ENCODE measurements at regions not wholly inside any gene's neighbourhood (a gene's known extent, or its start where the extent isn't known, plus 50 kb on each side); places are given as distances from the start of the nearest gene placed in this dataset.

DNA sequence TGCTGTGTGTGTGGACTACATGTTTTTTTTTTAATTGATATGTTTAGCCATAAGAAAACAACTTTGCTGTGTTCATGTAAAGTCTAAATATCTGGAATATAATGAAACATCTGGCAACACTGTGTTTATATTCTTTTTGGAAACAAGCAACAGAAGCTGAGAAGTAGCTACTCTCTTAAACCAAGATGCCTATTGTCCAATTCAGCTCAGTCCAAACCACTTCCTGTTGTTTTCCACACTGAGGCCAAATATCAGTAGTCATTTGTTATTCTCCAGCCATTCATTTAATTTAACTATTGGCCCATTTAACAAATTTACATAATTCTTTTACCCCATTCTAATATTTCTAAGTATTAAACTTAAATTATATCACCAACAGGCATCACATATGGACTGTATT lies 903.0 kb upstream of the SLIT2 start:
- H3K4me3 ChIP-seq (ENCODE audit: low read depth in 2 of 2, low read length in 1 of 2): no peak overlapping the region
- H3K4me2 ChIP-seq: no peak overlapping the region
- no peaks in the 10 kb centered on the region for H4K20me1 ChIP-seq (ENCODE audit: insufficient read depth)
- H3K36me3 ChIP-seq (replicated peaks in 1 of 2; ENCODE audit: control insufficient read depth in 1 of 2, insufficient read depth in 2 of 2, low read length in 1 of 2): no peaks in the 10 kb centered on the region
- no peak overlapping the region for H3K9ac ChIP-seq
- TF ChIP-seq GATA2 (CRISPR knock-in tag; IDR thresholded peaks at IDR 0.05) (no peak), FOXM1 (IDR thresholded peaks at IDR 0.05; ENCODE audit: low read depth) (no peak), SIN3A (IDR thresholded peaks at IDR 0.05; ENCODE audit: borderline replicate concordance, low read depth, low read length) (no peak), MEF2A (IDR thresholded peaks at IDR 0.05; ENCODE audit: borderline replicate concordance, low read depth) (no peak), RCOR1 (IDR thresholded peaks at IDR 0.05; ENCODE audit: low read length) (no peak), RAD21 (IDR thresholded peaks at IDR 0.05; ENCODE audit: low read length) (no peak), TEAD4 (IDR thresholded peaks at IDR 0.05; ENCODE audit: borderline replicate concordance, insufficient read depth) (no peak), POLR2AphosphoS5 (IDR thresholded peaks at IDR 0.05; ENCODE audit: low read depth, low read length) (no peak), RXRA (IDR thresholded peaks at IDR 0.05; ENCODE audit: borderline replicate concordance, low read depth) (no peak), FOXJ3 (CRISPR knock-in tag; IDR thresholded peaks at IDR 0.05) (no peak), EP300 (IDR thresholded peaks at IDR 0.05; ENCODE audit: borderline replicate concordance in 1 of 2, low read depth in 1 of 2, low read length in 1 of 2) (no peak), CHD2 (IDR thresholded peaks at IDR 0.05; ENCODE audit: low read length, partially characterized antibody) (no peak), GABPA (IDR thresholded peaks at IDR 0.05; ENCODE audit: low read depth) (no peak), FOSL2 (IDR thresholded peaks at IDR 0.05; ENCODE audit: borderline replicate concordance, low read depth) (no peak)
- TF ChIP-seq, protein P1, sequence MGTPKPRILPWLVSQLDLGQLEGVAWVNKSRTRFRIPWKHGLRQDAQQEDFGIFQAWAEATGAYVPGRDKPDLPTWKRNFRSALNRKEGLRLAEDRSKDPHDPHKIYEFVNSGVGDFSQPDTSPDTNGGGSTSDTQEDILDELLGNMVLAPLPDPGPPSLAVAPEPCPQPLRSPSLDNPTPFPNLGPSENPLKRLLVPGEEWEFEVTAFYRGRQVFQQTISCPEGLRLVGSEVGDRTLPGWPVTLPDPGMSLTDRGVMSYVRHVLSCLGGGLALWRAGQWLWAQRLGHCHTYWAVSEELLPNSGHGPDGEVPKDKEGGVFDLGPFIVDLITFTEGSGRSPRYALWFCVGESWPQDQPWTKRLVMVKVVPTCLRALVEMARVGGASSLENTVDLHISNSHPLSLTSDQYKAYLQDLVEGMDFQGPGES (IDR thresholded peaks at IDR 0.05; ENCODE audit: low read depth, low read length): no peak
- TF ChIP-seq, protein P2, sequence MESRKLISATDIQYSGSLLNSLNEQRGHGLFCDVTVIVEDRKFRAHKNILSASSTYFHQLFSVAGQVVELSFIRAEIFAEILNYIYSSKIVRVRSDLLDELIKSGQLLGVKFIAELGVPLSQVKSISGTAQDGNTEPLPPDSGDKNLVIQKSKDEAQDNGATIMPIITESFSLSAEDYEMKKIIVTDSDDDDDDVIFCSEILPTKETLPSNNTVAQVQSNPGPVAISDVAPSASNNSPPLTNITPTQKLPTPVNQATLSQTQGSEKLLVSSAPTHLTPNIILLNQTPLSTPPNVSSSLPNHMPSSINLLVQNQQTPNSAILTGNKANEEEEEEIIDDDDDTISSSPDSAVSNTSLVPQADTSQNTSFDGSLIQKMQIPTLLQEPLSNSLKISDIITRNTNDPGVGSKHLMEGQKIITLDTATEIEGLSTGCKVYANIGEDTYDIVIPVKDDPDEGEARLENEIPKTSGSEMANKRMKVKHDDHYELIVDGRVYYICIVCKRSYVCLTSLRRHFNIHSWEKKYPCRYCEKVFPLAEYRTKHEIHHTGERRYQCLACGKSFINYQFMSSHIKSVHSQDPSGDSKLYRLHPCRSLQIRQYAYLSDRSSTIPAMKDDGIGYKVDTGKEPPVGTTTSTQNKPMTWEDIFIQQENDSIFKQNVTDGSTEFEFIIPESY (IDR thresholded peaks at IDR 0.05; ENCODE audit: borderline replicate concordance, low read depth): no peak
- TF ChIP-seq, protein P3, sequence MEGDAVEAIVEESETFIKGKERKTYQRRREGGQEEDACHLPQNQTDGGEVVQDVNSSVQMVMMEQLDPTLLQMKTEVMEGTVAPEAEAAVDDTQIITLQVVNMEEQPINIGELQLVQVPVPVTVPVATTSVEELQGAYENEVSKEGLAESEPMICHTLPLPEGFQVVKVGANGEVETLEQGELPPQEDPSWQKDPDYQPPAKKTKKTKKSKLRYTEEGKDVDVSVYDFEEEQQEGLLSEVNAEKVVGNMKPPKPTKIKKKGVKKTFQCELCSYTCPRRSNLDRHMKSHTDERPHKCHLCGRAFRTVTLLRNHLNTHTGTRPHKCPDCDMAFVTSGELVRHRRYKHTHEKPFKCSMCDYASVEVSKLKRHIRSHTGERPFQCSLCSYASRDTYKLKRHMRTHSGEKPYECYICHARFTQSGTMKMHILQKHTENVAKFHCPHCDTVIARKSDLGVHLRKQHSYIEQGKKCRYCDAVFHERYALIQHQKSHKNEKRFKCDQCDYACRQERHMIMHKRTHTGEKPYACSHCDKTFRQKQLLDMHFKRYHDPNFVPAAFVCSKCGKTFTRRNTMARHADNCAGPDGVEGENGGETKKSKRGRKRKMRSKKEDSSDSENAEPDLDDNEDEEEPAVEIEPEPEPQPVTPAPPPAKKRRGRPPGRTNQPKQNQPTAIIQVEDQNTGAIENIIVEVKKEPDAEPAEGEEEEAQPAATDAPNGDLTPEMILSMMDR (IDR thresholded peaks at IDR 0.05): no peak
- TF ChIP-seq, protein P4, sequence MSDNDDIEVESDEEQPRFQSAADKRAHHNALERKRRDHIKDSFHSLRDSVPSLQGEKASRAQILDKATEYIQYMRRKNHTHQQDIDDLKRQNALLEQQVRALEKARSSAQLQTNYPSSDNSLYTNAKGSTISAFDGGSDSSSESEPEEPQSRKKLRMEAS (IDR thresholded peaks at IDR 0.05; ENCODE audit: low read depth): no peak
- TF ChIP-seq, protein P5, sequence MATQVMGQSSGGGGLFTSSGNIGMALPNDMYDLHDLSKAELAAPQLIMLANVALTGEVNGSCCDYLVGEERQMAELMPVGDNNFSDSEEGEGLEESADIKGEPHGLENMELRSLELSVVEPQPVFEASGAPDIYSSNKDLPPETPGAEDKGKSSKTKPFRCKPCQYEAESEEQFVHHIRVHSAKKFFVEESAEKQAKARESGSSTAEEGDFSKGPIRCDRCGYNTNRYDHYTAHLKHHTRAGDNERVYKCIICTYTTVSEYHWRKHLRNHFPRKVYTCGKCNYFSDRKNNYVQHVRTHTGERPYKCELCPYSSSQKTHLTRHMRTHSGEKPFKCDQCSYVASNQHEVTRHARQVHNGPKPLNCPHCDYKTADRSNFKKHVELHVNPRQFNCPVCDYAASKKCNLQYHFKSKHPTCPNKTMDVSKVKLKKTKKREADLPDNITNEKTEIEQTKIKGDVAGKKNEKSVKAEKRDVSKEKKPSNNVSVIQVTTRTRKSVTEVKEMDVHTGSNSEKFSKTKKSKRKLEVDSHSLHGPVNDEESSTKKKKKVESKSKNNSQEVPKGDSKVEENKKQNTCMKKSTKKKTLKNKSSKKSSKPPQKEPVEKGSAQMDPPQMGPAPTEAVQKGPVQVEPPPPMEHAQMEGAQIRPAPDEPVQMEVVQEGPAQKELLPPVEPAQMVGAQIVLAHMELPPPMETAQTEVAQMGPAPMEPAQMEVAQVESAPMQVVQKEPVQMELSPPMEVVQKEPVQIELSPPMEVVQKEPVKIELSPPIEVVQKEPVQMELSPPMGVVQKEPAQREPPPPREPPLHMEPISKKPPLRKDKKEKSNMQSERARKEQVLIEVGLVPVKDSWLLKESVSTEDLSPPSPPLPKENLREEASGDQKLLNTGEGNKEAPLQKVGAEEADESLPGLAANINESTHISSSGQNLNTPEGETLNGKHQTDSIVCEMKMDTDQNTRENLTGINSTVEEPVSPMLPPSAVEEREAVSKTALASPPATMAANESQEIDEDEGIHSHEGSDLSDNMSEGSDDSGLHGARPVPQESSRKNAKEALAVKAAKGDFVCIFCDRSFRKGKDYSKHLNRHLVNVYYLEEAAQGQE (IDR thresholded peaks at IDR 0.05; ENCODE audit: low read depth, low read length): no peak
- H3K27ac ChIP-seq (ENCODE audit: low read depth in 2 of 2, low read length in 1 of 2): no peak overlapping the region
- no peaks in the 10 kb centered on the region for H3K9me2 ChIP-seq
- POLR2A ChIA-PET: no interaction called here
- no peak for DNase-seq
- no peak overlapping the region for H2AFZ ChIP-seq (ENCODE audit: low read depth)
- H3K9me3 ChIP-seq: no peaks in the 10 kb centered on the region; the same call in 1 of the 2 replicates
- H3K4me1 ChIP-seq (ENCODE audit: control insufficient read depth in 1 of 2, insufficient read depth in 2 of 2, low read depth in 1 of 2, low read length in 1 of 2): no peaks in the 10 kb centered on the region; a peak in 1 of 4 replicates
- no peaks in the 10 kb centered on the region for H3K79me2 ChIP-seq (ENCODE audit: insufficient read depth)
- CTCF ChIA-PET: no interaction called here
- H3K27me3 ChIP-seq (ENCODE audit: insufficient read depth): no peaks in the 10 kb centered on the region
- no peaks in the 10 kb centered on the region for H3F3A ChIP-seq (replicated peaks; ENCODE audit: insufficient read depth)

Data from SK-N-SH (cell line).